Keratinocyte (primary cell): ENCODE measurements at regions not wholly inside any gene's neighbourhood (a gene's known extent, or its start where the extent isn't known, plus 50 kb on each side); places are given as distances from the start of the nearest gene placed in this dataset.

Experiments used
- DNase-seq: peaks from one replicate; pipeline ENCODE4 v3.0.0-alpha.2; 2011; ENCODE audit warnings: low read depth, missing footprints, low spot score
- FAIRE-seq: peaks from 2 replicates; lab custom pipeline; 2011; peaks lifted over from hg19 to GRCh38; lab: Jason Lieb, UNC
- H2AFZ ChIP-seq: 2 replicates; pipeline ENCODE4 v1.6.0; 2012; ENCODE audit warnings: low read length, control low read depth, inconsistent platforms; ENCODE audit not compliant: control insufficient read depth
- H3K27ac ChIP-seq: 2 replicates; pipeline ENCODE4 v1.5.1; 2011; ENCODE audit warnings: low read length; ENCODE audit not compliant: control insufficient read depth, insufficient read depth
- H3K27me3 ChIP-seq: 3 replicates; pipeline ENCODE4 v1.6.0; 2011; ENCODE audit warnings: low read length; ENCODE audit not compliant: control insufficient read depth, insufficient read depth; ENCODE audit errors: extremely low read depth
- H3K36me3 ChIP-seq, 2 experiments: 2 replicates in 1 of 2; 3 replicates in 1 of 2; pipeline ENCODE4 v1.5.1; 2011; ENCODE audit warnings: low read length in 2 of 2, mild to moderate bottlenecking in 1 of 2; ENCODE audit not compliant: control insufficient read depth in 2 of 2, insufficient read depth in 2 of 2; ENCODE audit errors: extremely low read depth in 1 of 2
- H3K4me1 ChIP-seq: 3 replicates; pipeline ENCODE4 v1.5.1; 2011; ENCODE audit warnings: low read length; ENCODE audit not compliant: control insufficient read depth, insufficient read depth; ENCODE audit errors: extremely low read depth
- H3K4me2 ChIP-seq: 3 replicates; pipeline ENCODE4 v1.6.0; 2011; ENCODE audit warnings: low read depth, low read length; ENCODE audit not compliant: control insufficient read depth, insufficient read depth; ENCODE audit errors: extremely low read depth
- H3K4me3 ChIP-seq, 3 experiments: fragments of 200-600 bp in 1 of 3; sonication (generic) in 1 of 3; 2 replicates in 2 of 3; 3 replicates in 1 of 3; pipeline ENCODE4 v1.5.1; 2011 to 2016; ENCODE audit warnings: low read length in 3 of 3, mild to moderate bottlenecking in 3 of 3, control low read depth in 2 of 3, inconsistent platforms in 1 of 3, low read depth in 1 of 3, mixed read lengths in 1 of 3, mixed run types in 1 of 3, moderate library complexity in 1 of 3; ENCODE audit not compliant: control insufficient read depth in 2 of 3, insufficient read depth in 2 of 3; ENCODE audit errors: extremely low read depth in 1 of 3
- H3K79me2 ChIP-seq: 2 replicates; pipeline ENCODE4 v1.6.0; 2012; ENCODE audit warnings: low read length; ENCODE audit not compliant: control insufficient read depth, insufficient read depth
- H3K9ac ChIP-seq: 3 replicates; pipeline ENCODE4 v1.6.0; 2011; ENCODE audit warnings: low read length; ENCODE audit not compliant: control insufficient read depth, insufficient read depth; ENCODE audit errors: extremely low read depth
- H3K9me1 ChIP-seq: 3 replicates; pipeline ENCODE4 v1.6.0; 2011; ENCODE audit warnings: low read length; ENCODE audit not compliant: control insufficient read depth, insufficient read depth; ENCODE audit errors: extremely low read depth
- H3K9me3 ChIP-seq: 2 replicates; pipeline ENCODE4 v1.5.1; 2012; ENCODE audit warnings: low read depth, low read length; ENCODE audit not compliant: control insufficient read depth
- H4K20me1 ChIP-seq: 3 replicates; pipeline ENCODE4 v1.6.0; 2011; ENCODE audit warnings: low read length; ENCODE audit not compliant: control insufficient read depth, insufficient read depth; ENCODE audit errors: extremely low read depth
- CTCF ChIP-seq, 3 experiments: IDR thresholded peaks in 1 of 3; conservative IDR thresholded peaks in 1 of 3; optimal IDR thresholded peaks in 1 of 3; 2 replicates in 2 of 3; 3 replicates in 1 of 3; pipeline versions ENCODE3 to v1.5.1; 2011; ENCODE audit warnings: low read length in 3 of 3, mild to moderate bottlenecking in 3 of 3, moderate library complexity in 2 of 3, control low read depth in 1 of 3, inconsistent platforms in 1 of 3; ENCODE audit not compliant: insufficient read depth in 2 of 3; ENCODE audit errors: extremely low read depth in 1 of 3
- EZH2 ChIP-seq: IDR thresholded peaks from one replicate; pipeline ENCODE4 v1.6.1; 2012; ENCODE audit warnings: inconsistent platforms, mild to moderate bottlenecking, low read length, moderate library complexity
- dilution Hi-C: fragments of 300-500 bp; cut with MboI; formaldehyde crosslinking; loops from one replicate; pipeline ENCODE4 v1.7.0; 2020; ENCODE audit warnings: low sequenced_read_pairs; ENCODE audit not compliant: extremely low pct_ligation_motif_present

GRCh38 chr17:62876673-62877405 is 68.7 kb upstream of the MARCHF10 start:
- Histone ChIP-seq H3K9me3 (no peaks in the 10 kb centered on the region), H3K4me3 (no peak overlapping the region), H3K36me3 (no peaks in the 10 kb centered on the region), H3K9me1 (no peaks in the 10 kb centered on the region), H3K9ac (no peak overlapping the region), H3K27ac (no peak overlapping the region), H3K27me3 (no peaks in the 10 kb centered on the region), H4K20me1 (no peaks in the 10 kb centered on the region), H3K4me2 (peak overlapping the region; percentile 25), H3K79me2 (no peaks in the 10 kb centered on the region), H3K4me1 (peaks cover 19% of the 10 kb centered on the region), H2AFZ (peak overlapping the region; percentile 25)
- DNase-seq, result no peak
- dilution Hi-C loops, result no loop called here
- FAIRE-seq, result peak; percentile 36
- TF ChIP-seq EZH2 (no peak), CTCF (optimal IDR thresholded peaks at IDR 0.05 in 1 of 3, IDR thresholded peaks at IDR 0.05 in 1 of 3, conservative IDR thresholded peaks at IDR 0.05 in 1 of 3; ENCODE audit: extremely low read depth in 1 of 3, insufficient read depth in 2 of 3, low read length in 3 of 3) (no peak)

GRCh38 chr17:62876063-62876462 is 67.9 kb upstream of the MARCHF10 start:
- H3K9me1 ChIP-seq, result no peaks in the 10 kb centered on the region
- no peak overlapping the region for H3K9ac ChIP-seq
- H3K4me3 ChIP-seq, result no peak overlapping the region
- FAIRE-seq, result peak; percentile 71
- no peak overlapping the region for H3K27ac ChIP-seq
- H2AFZ ChIP-seq, result no peak overlapping the region
- H3K4me2 ChIP-seq, result no peak overlapping the region
- peaks cover 19% of the 10 kb centered on the region for H3K4me1 ChIP-seq
- H3K36me3 ChIP-seq, result no peaks in the 10 kb centered on the region
- H3K27me3 ChIP-seq, result no peaks in the 10 kb centered on the region
- no peak for TF ChIP-seq CTCF (optimal IDR thresholded peaks at IDR 0.05 in 1 of 3, IDR thresholded peaks at IDR 0.05 in 1 of 3, conservative IDR thresholded peaks at IDR 0.05 in 1 of 3; ENCODE audit: extremely low read depth in 1 of 3, insufficient read depth in 2 of 3, low read length in 3 of 3)
- no peak for TF ChIP-seq EZH2
- no peaks in the 10 kb centered on the region for H3K9me3 ChIP-seq
- no peaks in the 10 kb centered on the region for H3K79me2 ChIP-seq
- dilution Hi-C loops, result no loop called here
- DNase-seq, result no peak
- H4K20me1 ChIP-seq, result no peaks in the 10 kb centered on the region
